Uterus (tissue), 3 donors: ENCODE measurements at regions not wholly inside any gene's neighbourhood (a gene's known extent, or its start where the extent isn't known, plus 50 kb on each side); places are given as distances from the start of the nearest gene placed in this dataset.

ENCODE experiments used
- DNase-seq, 2 donors: peaks; one replicate each; pipeline ENCODE4 v3.0.0-alpha.2; 2019 to 2020
- H3K27ac ChIP-seq, 2 donors: fragments of 200-600 bp; sonication (generic); 1 replicate in 1 of 2; 2 replicates in 1 of 2; pipeline ENCODE4 v1.5.1; 2016 to 2018
- H3K27me3 ChIP-seq, 2 donors: fragments of 200-600 bp; sonication (generic); one replicate each; pipeline ENCODE4 v1.5.1; 2018 to 2019; ENCODE audit warnings: control low read depth in 1 of 2
- H3K36me3 ChIP-seq, 2 donors: fragments of 200-600 bp; sonication (generic); one replicate each; pipeline ENCODE4 v1.5.1; 2019; ENCODE audit warnings: control low read depth in 1 of 2
- H3K4me1 ChIP-seq, 2 donors: fragments of 200-600 bp; sonication (generic); one replicate each; pipeline ENCODE4 v1.5.1; 2018 to 2019; ENCODE audit warnings: control low read depth in 1 of 2
- H3K4me3 ChIP-seq, 2 donors: fragments of 200-600 bp; sonication (generic); 1 replicate in 1 of 2; 2 replicates in 1 of 2; pipeline ENCODE4 v1.5.1; 2018 to 2019; ENCODE audit warnings: mild to moderate bottlenecking in 1 of 2
- H3K9me3 ChIP-seq, 2 donors: fragments of 200-600 bp; sonication (generic); one replicate each; pipeline ENCODE4 v1.5.1; 2019; ENCODE audit warnings: control low read depth in 1 of 2
- POLR2A ChIP-seq, 2 donors: fragments of 450-650 bp; IDR thresholded peaks; one replicate each; pipeline ENCODE4 v1.6.1; 2016; ENCODE audit warnings: antibody characterized with exemption in 2 of 2, mild to moderate bottlenecking in 1 of 2, moderate library complexity in 1 of 2
- intact Hi-C: fragments of 100-400 bp; cut with DNase I; formaldehyde crosslinking; loops from one replicate; pipeline ENCODE4 v1.15.1; 2023; ENCODE audit warnings: low total_unique reads
- TF ChIP-seq, protein P1 (sequence below), 4 experiments: fragments of 200-600 bp in 2 of 4; fragments of 450-650 bp in 2 of 4; sonication (generic) in 2 of 4; IDR thresholded peaks; one replicate each; pipeline ENCODE4 v1.5.1; 2016 to 2019; ENCODE audit warnings: antibody characterized with exemption in 4 of 4, mild to moderate bottlenecking in 2 of 4, moderate library complexity in 1 of 4
- donor health status: DM: yes; HTN: yes; CAD: no.

DNA sequence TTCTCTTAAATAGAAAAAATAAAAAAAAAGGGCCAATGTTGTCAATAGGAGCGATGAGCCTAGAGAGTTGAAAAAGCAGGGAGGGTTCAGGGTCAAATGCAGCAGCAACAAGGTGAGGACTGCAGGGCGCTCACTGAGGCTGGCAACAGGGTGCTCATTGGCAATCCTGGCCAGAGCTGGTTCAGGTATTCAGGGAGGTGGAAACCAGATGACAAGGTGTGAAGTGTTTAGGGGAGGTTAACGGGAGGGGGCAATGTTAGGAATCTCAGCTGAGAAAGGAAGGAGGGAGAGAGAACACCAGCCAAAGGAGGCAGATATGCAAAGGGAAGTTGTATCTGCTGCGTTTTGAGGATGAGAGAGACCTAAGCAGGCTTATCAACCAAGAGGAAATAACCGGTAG, 129.8 kb upstream of the DAB1 start:
- no peaks in the 10 kb centered on the region for H3K9me3 ChIP-seq
- intact Hi-C loops: no loop called here
- no peak overlapping the region for H3K27ac ChIP-seq
- no peak for TF ChIP-seq POLR2A (IDR thresholded peaks at IDR 0.05)
- TF ChIP-seq, protein P1, sequence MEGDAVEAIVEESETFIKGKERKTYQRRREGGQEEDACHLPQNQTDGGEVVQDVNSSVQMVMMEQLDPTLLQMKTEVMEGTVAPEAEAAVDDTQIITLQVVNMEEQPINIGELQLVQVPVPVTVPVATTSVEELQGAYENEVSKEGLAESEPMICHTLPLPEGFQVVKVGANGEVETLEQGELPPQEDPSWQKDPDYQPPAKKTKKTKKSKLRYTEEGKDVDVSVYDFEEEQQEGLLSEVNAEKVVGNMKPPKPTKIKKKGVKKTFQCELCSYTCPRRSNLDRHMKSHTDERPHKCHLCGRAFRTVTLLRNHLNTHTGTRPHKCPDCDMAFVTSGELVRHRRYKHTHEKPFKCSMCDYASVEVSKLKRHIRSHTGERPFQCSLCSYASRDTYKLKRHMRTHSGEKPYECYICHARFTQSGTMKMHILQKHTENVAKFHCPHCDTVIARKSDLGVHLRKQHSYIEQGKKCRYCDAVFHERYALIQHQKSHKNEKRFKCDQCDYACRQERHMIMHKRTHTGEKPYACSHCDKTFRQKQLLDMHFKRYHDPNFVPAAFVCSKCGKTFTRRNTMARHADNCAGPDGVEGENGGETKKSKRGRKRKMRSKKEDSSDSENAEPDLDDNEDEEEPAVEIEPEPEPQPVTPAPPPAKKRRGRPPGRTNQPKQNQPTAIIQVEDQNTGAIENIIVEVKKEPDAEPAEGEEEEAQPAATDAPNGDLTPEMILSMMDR (IDR thresholded peaks at IDR 0.05): no peak
- H3K27me3 ChIP-seq: no peaks in the 10 kb centered on the region
- H3K4me3 ChIP-seq: no peak overlapping the region
- DNase-seq: no peak
- no peaks in the 10 kb centered on the region for H3K4me1 ChIP-seq
- H3K36me3 ChIP-seq: no peaks in the 10 kb centered on the region

DNA sequence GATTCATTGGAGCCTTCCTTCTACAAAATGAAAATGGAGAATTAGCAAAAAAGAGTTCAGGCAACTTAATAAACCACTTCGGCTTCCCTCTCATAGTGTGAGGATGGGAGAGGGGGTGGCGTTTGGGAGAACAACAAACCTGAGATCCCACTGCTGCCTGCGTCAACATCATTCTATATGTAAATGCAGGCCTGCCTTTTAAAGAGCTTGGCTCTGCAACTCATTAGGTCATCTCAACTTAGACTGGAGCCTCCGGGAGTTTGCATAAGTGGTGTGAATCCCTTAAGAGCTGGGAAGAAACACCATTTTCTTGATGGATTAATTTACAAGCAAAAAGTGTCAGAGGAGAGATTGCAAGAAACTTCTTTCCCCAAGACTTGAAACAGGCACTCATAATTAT, 127.6 kb upstream of the DAB1 start:
- TF ChIP-seq POLR2A (IDR thresholded peaks at IDR 0.05): no peak
- Histone ChIP-seq H3K4me3 (no peak overlapping the region), H3K4me1 (no peaks in the 10 kb centered on the region), H3K27ac (no peak overlapping the region), H3K27me3 (no peaks in the 10 kb centered on the region), H3K36me3 (no peaks in the 10 kb centered on the region), H3K9me3 (no peaks in the 10 kb centered on the region)
- intact Hi-C loops: no loop called here
- no peak for DNase-seq

- no peak for DNase-seq
- intact Hi-C loops: no loop called here
- Histone ChIP-seq H3K36me3 (no peaks in the 10 kb centered on the region), H3K27me3 (no peaks in the 10 kb centered on the region), H3K4me3 (no peak overlapping the region), H3K27ac (no peak overlapping the region), H3K9me3 (no peaks in the 10 kb centered on the region), H3K4me1 (no peaks in the 10 kb centered on the region)
- TF ChIP-seq POLR2A (IDR thresholded peaks at IDR 0.05): no peak
- TF ChIP-seq, protein P1 (IDR thresholded peaks at IDR 0.05): no peak
Measured at GRCh38 chr1:57550092-57550491, 126.2 kb upstream of the DAB1 start.

- Histone ChIP-seq H3K27me3 (no peaks in the 10 kb centered on the region), H3K9me3 (no peaks in the 10 kb centered on the region), H3K4me1 (no peaks in the 10 kb centered on the region), H3K36me3 (no peaks in the 10 kb centered on the region), H3K4me3 (no peak overlapping the region), H3K27ac (no peak overlapping the region)
- no peak for DNase-seq
- TF ChIP-seq, protein P1 (IDR thresholded peaks at IDR 0.05): no peak
- no peak for TF ChIP-seq POLR2A (IDR thresholded peaks at IDR 0.05)
- intact Hi-C loops: no loop called here
Measured at GRCh38 chr1:57549300-57549699, 125.4 kb upstream of the DAB1 start.

DNA sequence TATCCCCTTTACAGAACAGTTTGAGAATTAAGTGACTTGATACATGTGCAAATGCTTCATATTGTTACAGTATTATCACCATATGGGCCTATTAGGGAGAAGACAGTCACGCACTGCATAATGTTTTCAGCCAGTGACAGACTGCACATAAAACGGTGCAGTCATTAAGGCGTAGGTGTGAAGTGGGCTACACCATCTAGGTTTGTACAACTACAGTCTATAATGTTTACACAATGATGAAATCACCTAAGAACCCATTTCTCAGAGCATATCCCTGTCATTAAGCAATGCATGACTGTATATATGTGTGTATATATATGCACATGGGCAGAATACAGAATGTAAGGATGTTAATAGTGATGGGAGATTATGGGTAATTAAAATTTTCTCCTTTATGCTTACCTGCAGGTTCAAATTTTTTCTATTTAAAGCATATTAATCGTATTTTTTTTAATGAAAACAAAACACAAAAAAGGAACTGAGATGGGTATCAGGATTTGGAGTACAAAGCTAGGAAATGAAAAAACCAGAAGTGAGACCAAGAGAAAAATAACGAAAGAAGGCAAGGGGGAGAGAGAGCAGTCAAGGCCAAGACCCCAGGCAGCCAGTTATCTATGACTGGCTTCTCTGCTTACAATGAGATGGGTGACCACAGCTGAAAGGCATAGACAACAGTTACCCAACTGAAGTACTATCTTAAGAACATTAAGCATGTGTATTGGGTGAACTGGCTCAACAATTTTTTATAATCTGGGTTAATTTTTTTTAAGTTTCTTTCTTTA, 122.9 kb upstream of the DAB1 start:
- Histone ChIP-seq H3K4me3 (no peak overlapping the region), H3K36me3 (no peaks in the 10 kb centered on the region), H3K27me3 (no peaks in the 10 kb centered on the region), H3K27ac (no peak overlapping the region), H3K9me3 (no peaks in the 10 kb centered on the region), H3K4me1 (no peaks in the 10 kb centered on the region)
- no peak for DNase-seq
- no peak for TF ChIP-seq POLR2A (IDR thresholded peaks at IDR 0.05)
- TF ChIP-seq, protein P1 (IDR thresholded peaks at IDR 0.05): no peak
- intact Hi-C loops: no loop called here
